Fibroblast of lung (primary cell): ENCODE measurements at regions not wholly inside any gene's neighbourhood (a gene's known extent, or its start where the extent isn't known, plus 50 kb on each side); places are given as distances from the start of the nearest gene placed in this dataset.

Source experiments
- EZH2 ChIP-seq: IDR thresholded peaks from 2 replicates; pipeline ENCODE4 v1.5.1; 2012; ENCODE audit warnings: low read length, control low read depth, mild to moderate bottlenecking; ENCODE audit errors: missing control alignments
- TF ChIP-seq, protein P1 (sequence below), 2 donors: IDR thresholded peaks in 1 of 2; conservative IDR thresholded peaks in 1 of 2; 1 replicate in 1 of 2; 2 replicates in 1 of 2; pipeline ENCODE4 v1.5.1; 2011 to 2012; ENCODE audit warnings: low read length in 2 of 2, control low read depth in 1 of 2, inconsistent platforms in 1 of 2, low read depth in 1 of 2, mild to moderate bottlenecking in 1 of 2

GRCh38 chr12:39499296-39499695, 56.4 kb upstream of the KIF21A start:
- TF ChIP-seq, protein P1, sequence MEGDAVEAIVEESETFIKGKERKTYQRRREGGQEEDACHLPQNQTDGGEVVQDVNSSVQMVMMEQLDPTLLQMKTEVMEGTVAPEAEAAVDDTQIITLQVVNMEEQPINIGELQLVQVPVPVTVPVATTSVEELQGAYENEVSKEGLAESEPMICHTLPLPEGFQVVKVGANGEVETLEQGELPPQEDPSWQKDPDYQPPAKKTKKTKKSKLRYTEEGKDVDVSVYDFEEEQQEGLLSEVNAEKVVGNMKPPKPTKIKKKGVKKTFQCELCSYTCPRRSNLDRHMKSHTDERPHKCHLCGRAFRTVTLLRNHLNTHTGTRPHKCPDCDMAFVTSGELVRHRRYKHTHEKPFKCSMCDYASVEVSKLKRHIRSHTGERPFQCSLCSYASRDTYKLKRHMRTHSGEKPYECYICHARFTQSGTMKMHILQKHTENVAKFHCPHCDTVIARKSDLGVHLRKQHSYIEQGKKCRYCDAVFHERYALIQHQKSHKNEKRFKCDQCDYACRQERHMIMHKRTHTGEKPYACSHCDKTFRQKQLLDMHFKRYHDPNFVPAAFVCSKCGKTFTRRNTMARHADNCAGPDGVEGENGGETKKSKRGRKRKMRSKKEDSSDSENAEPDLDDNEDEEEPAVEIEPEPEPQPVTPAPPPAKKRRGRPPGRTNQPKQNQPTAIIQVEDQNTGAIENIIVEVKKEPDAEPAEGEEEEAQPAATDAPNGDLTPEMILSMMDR (conservative IDR thresholded peaks at IDR 0.05 in 1 of 2, IDR thresholded peaks at IDR 0.05 in 1 of 2; ENCODE audit: low read depth in 1 of 2, low read length in 2 of 2), result no peak
- TF ChIP-seq EZH2, result no peak
